Keratinocyte (primary cell): ENCODE measurements at regions not wholly inside any gene's neighbourhood (a gene's known extent, or its start where the extent isn't known, plus 50 kb on each side); places are given as distances from the start of the nearest gene placed in this dataset.

Experiments used
- DNase-seq: peaks from one replicate; pipeline ENCODE4 v3.0.0-alpha.2; 2011; ENCODE audit warnings: low read depth, missing footprints, low spot score
- FAIRE-seq: peaks from 2 replicates; lab custom pipeline; 2011; peaks lifted over from hg19 to GRCh38; lab: Jason Lieb, UNC
- H2AFZ ChIP-seq: 2 replicates; pipeline ENCODE4 v1.6.0; 2012; ENCODE audit warnings: low read length, control low read depth, inconsistent platforms; ENCODE audit not compliant: control insufficient read depth
- H3K27ac ChIP-seq: 2 replicates; pipeline ENCODE4 v1.5.1; 2011; ENCODE audit warnings: low read length; ENCODE audit not compliant: control insufficient read depth, insufficient read depth
- H3K27me3 ChIP-seq: 3 replicates; pipeline ENCODE4 v1.6.0; 2011; ENCODE audit warnings: low read length; ENCODE audit not compliant: control insufficient read depth, insufficient read depth; ENCODE audit errors: extremely low read depth
- H3K36me3 ChIP-seq, 2 experiments: 2 replicates in 1 of 2; 3 replicates in 1 of 2; pipeline ENCODE4 v1.5.1; 2011; ENCODE audit warnings: low read length in 2 of 2, mild to moderate bottlenecking in 1 of 2; ENCODE audit not compliant: control insufficient read depth in 2 of 2, insufficient read depth in 2 of 2; ENCODE audit errors: extremely low read depth in 1 of 2
- H3K4me1 ChIP-seq: 3 replicates; pipeline ENCODE4 v1.5.1; 2011; ENCODE audit warnings: low read length; ENCODE audit not compliant: control insufficient read depth, insufficient read depth; ENCODE audit errors: extremely low read depth
- H3K4me2 ChIP-seq: 3 replicates; pipeline ENCODE4 v1.6.0; 2011; ENCODE audit warnings: low read depth, low read length; ENCODE audit not compliant: control insufficient read depth, insufficient read depth; ENCODE audit errors: extremely low read depth
- H3K4me3 ChIP-seq, 3 experiments: fragments of 200-600 bp in 1 of 3; sonication (generic) in 1 of 3; 2 replicates in 2 of 3; 3 replicates in 1 of 3; pipeline ENCODE4 v1.5.1; 2011 to 2016; ENCODE audit warnings: low read length in 3 of 3, mild to moderate bottlenecking in 3 of 3, control low read depth in 2 of 3, inconsistent platforms in 1 of 3, low read depth in 1 of 3, mixed read lengths in 1 of 3, mixed run types in 1 of 3, moderate library complexity in 1 of 3; ENCODE audit not compliant: control insufficient read depth in 2 of 3, insufficient read depth in 2 of 3; ENCODE audit errors: extremely low read depth in 1 of 3
- H3K79me2 ChIP-seq: 2 replicates; pipeline ENCODE4 v1.6.0; 2012; ENCODE audit warnings: low read length; ENCODE audit not compliant: control insufficient read depth, insufficient read depth
- H3K9ac ChIP-seq: 3 replicates; pipeline ENCODE4 v1.6.0; 2011; ENCODE audit warnings: low read length; ENCODE audit not compliant: control insufficient read depth, insufficient read depth; ENCODE audit errors: extremely low read depth
- H3K9me1 ChIP-seq: 3 replicates; pipeline ENCODE4 v1.6.0; 2011; ENCODE audit warnings: low read length; ENCODE audit not compliant: control insufficient read depth, insufficient read depth; ENCODE audit errors: extremely low read depth
- H3K9me3 ChIP-seq: 2 replicates; pipeline ENCODE4 v1.5.1; 2012; ENCODE audit warnings: low read depth, low read length; ENCODE audit not compliant: control insufficient read depth
- H4K20me1 ChIP-seq: 3 replicates; pipeline ENCODE4 v1.6.0; 2011; ENCODE audit warnings: low read length; ENCODE audit not compliant: control insufficient read depth, insufficient read depth; ENCODE audit errors: extremely low read depth
- CTCF ChIP-seq, 3 experiments: IDR thresholded peaks in 1 of 3; conservative IDR thresholded peaks in 1 of 3; optimal IDR thresholded peaks in 1 of 3; 2 replicates in 2 of 3; 3 replicates in 1 of 3; pipeline versions ENCODE3 to v1.5.1; 2011; ENCODE audit warnings: low read length in 3 of 3, mild to moderate bottlenecking in 3 of 3, moderate library complexity in 2 of 3, control low read depth in 1 of 3, inconsistent platforms in 1 of 3; ENCODE audit not compliant: insufficient read depth in 2 of 3; ENCODE audit errors: extremely low read depth in 1 of 3
- EZH2 ChIP-seq: IDR thresholded peaks from one replicate; pipeline ENCODE4 v1.6.1; 2012; ENCODE audit warnings: inconsistent platforms, mild to moderate bottlenecking, low read length, moderate library complexity
- dilution Hi-C: fragments of 300-500 bp; cut with MboI; formaldehyde crosslinking; loops from one replicate; pipeline ENCODE4 v1.7.0; 2020; ENCODE audit warnings: low sequenced_read_pairs; ENCODE audit not compliant: extremely low pct_ligation_motif_present

GRCh38 chr4:114191496-114191895 lies 212.0 kb upstream of the ARSJ start:
- Histone ChIP-seq H3K27ac (no peak overlapping the region), H3K36me3 (no peaks in the 10 kb centered on the region), H2AFZ (no peak overlapping the region), H3K9me1 (no peaks in the 10 kb centered on the region), H4K20me1 (no peaks in the 10 kb centered on the region), H3K9me3 (no peaks in the 10 kb centered on the region), H3K4me1 (no peaks in the 10 kb centered on the region), H3K79me2 (no peaks in the 10 kb centered on the region), H3K4me3 (no peak overlapping the region), H3K9ac (no peak overlapping the region), H3K4me2 (no peak overlapping the region), H3K27me3 (no peaks in the 10 kb centered on the region)
- DNase-seq (no peak), FAIRE-seq (no peak)
- TF ChIP-seq EZH2 (no peak), CTCF (optimal IDR thresholded peaks at IDR 0.05 in 1 of 3, IDR thresholded peaks at IDR 0.05 in 1 of 3, conservative IDR thresholded peaks at IDR 0.05 in 1 of 3; ENCODE audit: extremely low read depth in 1 of 3, insufficient read depth in 2 of 3, low read length in 3 of 3) (no peak)
- dilution Hi-C loops, result no loop called here

- no peak overlapping the region for H3K4me3 ChIP-seq
- DNase-seq, result no peak
- no peaks in the 10 kb centered on the region for H3K9me3 ChIP-seq
- H3K9ac ChIP-seq, result no peak overlapping the region
- H4K20me1 ChIP-seq, result no peaks in the 10 kb centered on the region
- H3K36me3 ChIP-seq, result no peaks in the 10 kb centered on the region
- H3K4me2 ChIP-seq, result no peak overlapping the region
- TF ChIP-seq CTCF (optimal IDR thresholded peaks at IDR 0.05 in 1 of 3, IDR thresholded peaks at IDR 0.05 in 1 of 3, conservative IDR thresholded peaks at IDR 0.05 in 1 of 3; ENCODE audit: extremely low read depth in 1 of 3, insufficient read depth in 2 of 3, low read length in 3 of 3) (no peak), EZH2 (no peak)
- H3K27me3 ChIP-seq, result no peaks in the 10 kb centered on the region
- FAIRE-seq, result no peak
- no peaks in the 10 kb centered on the region for H3K79me2 ChIP-seq
- H2AFZ ChIP-seq, result no peak overlapping the region
- no peaks in the 10 kb centered on the region for H3K4me1 ChIP-seq
- no peak overlapping the region for H3K27ac ChIP-seq
- dilution Hi-C loops, result no loop called here
- no peaks in the 10 kb centered on the region for H3K9me1 ChIP-seq
Measured at GRCh38 chr4:114192854-114193253, 213.4 kb upstream of the ARSJ start.
